ENCODE measurements at regions not wholly inside any gene's neighbourhood (a gene's known extent, or its start where the extent isn't known, plus 50 kb on each side); places are given as distances from the start of the nearest gene placed in this dataset.

- no peak for TF ChIP-seq ZNF518A (tag by site-specific recombination; conservative IDR thresholded peaks at IDR 0.05; ENCODE audit: low read depth)
Measured at GRCh38 chr6:21305893-21306332, 287.6 kb upstream of the SOX4 start (continued).

- H3K27ac ChIP-seq (ENCODE audit: extremely low read depth, low read depth, low read length): no peak overlapping the region
- H3K36me3 ChIP-seq (ENCODE audit: control insufficient read depth in 2 of 2, insufficient read depth in 1 of 2, low read length in 2 of 2): no peaks in the 10 kb centered on the region
- ChIA-PET POLR2A (interaction anchor here (0.5 kb wide), 1 partner anchor 58 kb away, joined by 4 read pairs; no protein-coding TSS in a partner anchor), CTCF (interaction anchor here (0.6 to 1.0 kb wide), 2 partner anchors 67 to 969 kb away, joined by 4 to 7 read pairs; no protein-coding TSS in a partner anchor)
- H3K9me3 ChIP-seq (ENCODE audit: control insufficient read depth, insufficient read depth, low read depth, low read length): no peaks in the 10 kb centered on the region
- no peaks in the 10 kb centered on the region for H3K4me1 ChIP-seq (ENCODE audit: control insufficient read depth, insufficient read depth, low read length)
- TF ChIP-seq ZNF292 (tag by site-specific recombination; IDR thresholded peaks at IDR 0.05; ENCODE audit: borderline replicate concordance, low read depth): no peak
- no peak for TF ChIP-seq ZNF148 (tag by site-specific recombination; IDR thresholded peaks at IDR 0.05; ENCODE audit: borderline replicate concordance)
- TF ChIP-seq ZSCAN16 (tag by site-specific recombination; IDR thresholded peaks at IDR 0.05): no peak
- TF ChIP-seq ZNF302 (tag by site-specific recombination; IDR thresholded peaks at IDR 0.05; ENCODE audit: low read depth): no peak
- no peak for TF ChIP-seq KLF1 (tag by site-specific recombination; IDR thresholded peaks at IDR 0.05)
- no peak for TF ChIP-seq ZNF677 (tag by site-specific recombination; IDR thresholded peaks at IDR 0.05)
- TF ChIP-seq OVOL3 (tag by site-specific recombination; IDR thresholded peaks at IDR 0.05): no peak
- no peak for TF ChIP-seq ZNF664 (tag by site-specific recombination; IDR thresholded peaks at IDR 0.05)
- no peak for TF ChIP-seq ZNF561 (tag by site-specific recombination; IDR thresholded peaks at IDR 0.05; ENCODE audit: borderline replicate concordance)
- no peak overlapping the region for H3K4me3 ChIP-seq (ENCODE audit: low read depth, low read length)
Measured at GRCh38 chr6:21306546-21306945, 287.0 kb upstream of the SOX4 start.

GRCh38 chr6:21309807-21310221 lies 283.7 kb upstream of the SOX4 start:
- ChIA-PET CTCF (interaction anchor here (0.6 kb wide), 2 partner anchors 257 to 434 kb away, joined by 3 read pairs; no protein-coding TSS in a partner anchor), POLR2A (no interaction called here)
- TF ChIP-seq ZNF555 (tag by site-specific recombination; conservative IDR thresholded peaks at IDR 0.05) (no peak), ZNF174 (tag by site-specific recombination; IDR thresholded peaks at IDR 0.05) (no peak), ZNF404 (tag by site-specific recombination; IDR thresholded peaks at IDR 0.05) (no peak)
- no peaks in the 10 kb centered on the region for H3K36me3 ChIP-seq (ENCODE audit: control insufficient read depth in 2 of 2, insufficient read depth in 1 of 2, low read length in 2 of 2)
- no peaks in the 10 kb centered on the region for H3K4me1 ChIP-seq (ENCODE audit: control insufficient read depth, insufficient read depth, low read length)
- H3K4me3 ChIP-seq (ENCODE audit: low read depth, low read length): no peak overlapping the region
- H3K27ac ChIP-seq (ENCODE audit: extremely low read depth, low read depth, low read length): no peak overlapping the region
- H3K9me3 ChIP-seq (ENCODE audit: control insufficient read depth, insufficient read depth, low read depth, low read length): no peaks in the 10 kb centered on the region
